ENCODE measurements at regions not wholly inside any gene's neighbourhood (a gene's known extent, or its start where the extent isn't known, plus 50 kb on each side); places are given as distances from the start of the nearest gene placed in this dataset.

DNA sequence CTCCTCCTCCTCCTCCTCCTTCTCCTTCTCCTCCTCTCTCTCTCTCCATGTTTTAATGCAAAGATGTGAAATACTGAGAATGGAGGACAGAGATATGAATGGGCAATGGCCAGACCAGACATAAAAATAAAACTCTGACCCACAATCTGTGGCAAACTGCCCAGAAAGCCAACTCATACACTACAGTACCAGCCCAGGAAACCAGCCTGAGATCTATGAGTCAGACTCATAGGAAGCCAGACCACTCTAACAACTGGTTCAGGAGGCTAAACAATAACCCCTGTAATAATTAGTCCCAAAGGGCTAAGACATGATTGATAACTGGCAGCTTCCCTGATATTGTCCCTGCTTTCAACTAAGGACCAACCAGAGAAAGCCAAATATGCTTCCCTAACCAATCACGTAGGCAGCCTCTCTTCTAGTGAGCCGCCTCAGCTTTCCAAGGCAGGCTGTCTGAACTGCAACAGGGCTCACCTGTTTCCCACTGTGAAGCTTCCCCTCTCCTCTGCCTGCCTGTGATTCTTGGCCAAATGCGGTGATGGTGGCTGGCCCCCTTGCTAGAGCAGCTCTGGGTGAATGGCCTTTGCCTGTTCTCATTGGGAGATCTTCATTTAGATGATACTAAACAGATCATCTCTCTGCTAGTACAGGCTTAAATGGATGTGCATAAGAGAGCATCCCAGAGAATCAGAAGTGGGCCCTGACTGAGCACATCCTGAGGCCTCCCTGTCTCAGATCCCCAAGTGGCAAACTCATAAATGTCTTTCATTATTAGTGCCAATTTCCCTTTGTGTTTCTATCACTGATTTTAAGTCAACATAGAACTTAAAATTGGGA is 817.6 kb downstream of the TNS3 start:
- TF ChIP-seq, protein P1, sequence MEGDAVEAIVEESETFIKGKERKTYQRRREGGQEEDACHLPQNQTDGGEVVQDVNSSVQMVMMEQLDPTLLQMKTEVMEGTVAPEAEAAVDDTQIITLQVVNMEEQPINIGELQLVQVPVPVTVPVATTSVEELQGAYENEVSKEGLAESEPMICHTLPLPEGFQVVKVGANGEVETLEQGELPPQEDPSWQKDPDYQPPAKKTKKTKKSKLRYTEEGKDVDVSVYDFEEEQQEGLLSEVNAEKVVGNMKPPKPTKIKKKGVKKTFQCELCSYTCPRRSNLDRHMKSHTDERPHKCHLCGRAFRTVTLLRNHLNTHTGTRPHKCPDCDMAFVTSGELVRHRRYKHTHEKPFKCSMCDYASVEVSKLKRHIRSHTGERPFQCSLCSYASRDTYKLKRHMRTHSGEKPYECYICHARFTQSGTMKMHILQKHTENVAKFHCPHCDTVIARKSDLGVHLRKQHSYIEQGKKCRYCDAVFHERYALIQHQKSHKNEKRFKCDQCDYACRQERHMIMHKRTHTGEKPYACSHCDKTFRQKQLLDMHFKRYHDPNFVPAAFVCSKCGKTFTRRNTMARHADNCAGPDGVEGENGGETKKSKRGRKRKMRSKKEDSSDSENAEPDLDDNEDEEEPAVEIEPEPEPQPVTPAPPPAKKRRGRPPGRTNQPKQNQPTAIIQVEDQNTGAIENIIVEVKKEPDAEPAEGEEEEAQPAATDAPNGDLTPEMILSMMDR (conservative IDR thresholded peaks at IDR 0.05; ENCODE audit: low read depth): no peak
- DNase-seq (ENCODE audit: low spot score): peak; percentile 90
- POLR2A ChIA-PET (ENCODE audit: low non-redundant PET): no interaction called here
- H3K27ac ChIP-seq: peak overlapping the region; percentile 82
- CTCF ChIA-PET: no interaction called here

DNA sequence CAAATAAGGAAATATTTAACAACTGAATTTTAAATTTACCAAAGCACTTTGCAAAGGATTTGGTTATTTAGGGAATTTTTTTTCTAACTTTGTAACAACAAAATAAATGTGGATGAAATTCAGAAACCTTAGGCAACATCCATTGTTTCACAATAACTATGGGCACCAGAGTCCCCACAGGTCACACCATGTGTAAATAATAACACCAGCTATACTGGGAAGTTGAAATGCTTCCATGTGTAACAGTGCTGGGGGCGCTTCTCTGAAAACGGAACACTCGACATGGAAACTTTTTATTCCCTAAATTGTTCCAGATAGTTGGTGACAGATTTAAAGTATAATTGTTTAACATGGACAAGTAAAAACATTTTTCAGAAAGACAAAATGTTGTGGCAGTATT is 818.6 kb downstream of the TNS3 start:
- no peak overlapping the region for H3K27ac ChIP-seq
- POLR2A ChIA-PET (ENCODE audit: low non-redundant PET): no interaction called here
- TF ChIP-seq, protein P1 (conservative IDR thresholded peaks at IDR 0.05; ENCODE audit: low read depth): no peak
- CTCF ChIA-PET: no interaction called here
- no peak for DNase-seq (ENCODE audit: low spot score)

DNA sequence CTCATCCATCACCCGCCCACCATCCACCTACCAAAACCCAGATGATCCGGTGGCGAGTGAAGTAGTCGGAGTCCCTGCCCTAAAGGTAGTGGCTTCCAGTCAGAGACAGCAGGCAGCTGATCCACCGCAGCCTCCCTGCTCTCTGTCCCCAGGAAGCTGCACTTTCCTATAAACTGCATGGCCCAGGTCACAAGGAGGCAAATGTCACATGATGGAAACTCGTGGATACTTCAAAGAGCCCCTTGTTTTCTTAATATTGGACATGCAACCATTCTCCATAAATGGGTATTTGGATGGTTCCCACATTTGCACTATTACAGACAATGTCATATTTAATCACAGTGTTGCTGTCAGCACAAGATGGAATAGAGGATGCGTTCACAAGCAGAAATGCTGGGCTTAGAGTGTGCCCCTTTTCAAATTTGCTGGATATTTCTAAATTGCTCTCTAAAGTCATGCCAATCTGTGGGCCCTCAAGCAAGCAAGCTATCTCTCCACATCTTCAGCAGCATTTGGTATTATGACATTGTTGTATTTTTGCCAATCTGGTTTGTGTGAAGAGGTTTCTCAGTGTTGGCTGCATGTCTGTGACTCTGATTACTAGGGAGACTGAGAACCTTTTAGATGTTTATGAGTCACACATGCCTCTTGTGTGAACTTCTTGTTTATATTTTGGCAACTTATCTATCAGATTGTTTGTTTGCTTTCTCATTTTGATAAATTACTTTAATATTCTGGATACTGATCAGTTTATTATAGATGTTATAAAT is 822.0 kb downstream of the TNS3 start:
- no peak for DNase-seq (ENCODE audit: low spot score)
- ChIA-PET CTCF (no interaction called here), POLR2A (ENCODE audit: low non-redundant PET) (no interaction called here)
- TF ChIP-seq, protein P1 (conservative IDR thresholded peaks at IDR 0.05; ENCODE audit: low read depth): no peak
- no peak overlapping the region for H3K27ac ChIP-seq

DNA sequence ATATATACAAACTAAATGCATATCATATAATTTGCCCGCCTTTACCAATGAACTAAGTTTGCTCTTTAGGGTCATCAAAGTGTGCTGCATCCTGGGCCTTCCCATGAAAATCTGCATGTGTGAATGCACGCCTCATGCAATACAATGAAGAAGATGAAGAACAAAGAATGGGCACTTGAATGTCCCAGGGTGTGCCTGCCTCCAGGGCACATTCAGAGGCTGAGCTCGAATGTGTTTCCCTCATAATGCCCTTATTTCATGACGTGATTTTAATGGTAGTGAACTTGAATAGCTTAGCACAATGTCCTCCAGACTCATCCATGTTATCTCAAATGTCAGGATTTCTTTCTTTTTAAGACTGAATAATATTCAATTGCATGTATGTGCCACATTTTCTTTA is 824.9 kb downstream of the TNS3 start:
- TF ChIP-seq, protein P1 (conservative IDR thresholded peaks at IDR 0.05; ENCODE audit: low read depth): no peak
- ChIA-PET CTCF (no interaction called here), POLR2A (ENCODE audit: low non-redundant PET) (no interaction called here)
- no peak overlapping the region for H3K27ac ChIP-seq
- no peak for DNase-seq (ENCODE audit: low spot score)

DNA sequence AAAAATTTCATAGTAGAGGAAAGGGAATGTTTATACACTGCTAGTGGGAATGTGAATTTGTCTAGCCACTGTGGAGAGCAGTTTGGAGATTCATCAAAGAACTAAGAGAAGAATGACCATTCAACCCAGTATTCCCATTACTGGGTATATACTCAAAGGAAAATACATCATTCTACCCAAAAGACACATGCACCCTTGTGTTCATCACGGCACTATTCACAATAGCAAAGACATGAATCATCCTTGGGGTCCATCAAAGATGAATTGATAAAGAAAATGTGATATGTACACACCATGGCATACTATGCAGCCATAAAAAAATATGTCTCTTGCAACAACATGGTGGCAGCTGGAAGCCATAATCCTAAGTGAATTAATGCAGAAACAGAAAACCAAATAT is 825.7 kb downstream of the TNS3 start:
- CTCF ChIA-PET: no interaction called here

More for the DNA sequence above, 825.7 kb downstream of the TNS3 start:
- TF ChIP-seq, protein P1 (conservative IDR thresholded peaks at IDR 0.05; ENCODE audit: low read depth): no peak
- POLR2A ChIA-PET (ENCODE audit: low non-redundant PET): no interaction called here
- DNase-seq (ENCODE audit: low spot score): no peak
- H3K27ac ChIP-seq: no peak overlapping the region

All from RWPE1 (cell line).